PC-9 (cell line): ENCODE measurements at regions not wholly inside any gene's neighbourhood (a gene's known extent, or its start where the extent isn't known, plus 50 kb on each side); places are given as distances from the start of the nearest gene placed in this dataset.

Source experiments
- BruUV-seq: library from RNA; stranded (reverse); fragments of 400-500 nt; replicated peaks from 2 replicates; lab custom pipeline; 2021; lab: Mats Ljungman, UMichigan
- CTCF ChIA-PET: fragments of 300-600 bp; sonication (Branson Sonifier 250); formaldehyde crosslinking; loops from one replicate; lab custom pipeline; 2022; ENCODE audit warnings: antibody characterized with exemption; lab: Charles Lee
- POLR2A ChIA-PET: fragments of 300-600 bp; sonication (Branson Sonifier 250); formaldehyde crosslinking; loops from one replicate; lab custom pipeline; 2022; ENCODE audit warnings: antibody characterized with exemption; ENCODE audit not compliant: unreplicated experiment; lab: Charles Lee
- DNase-seq, 2 experiments: peaks; one replicate each; pipeline versions ENCODE4 v3.0.0 to v3.0.0-alpha.2; 2015 to 2022; ENCODE audit warnings: mixed read lengths in 1 of 2
- H2AFZ ChIP-seq: fragments of 200-600 bp; sonication (generic); 2 replicates; pipeline ENCODE4 v1.8.1; 2017; ENCODE audit warnings: antibody characterized with exemption
- H3F3A ChIP-seq: fragments of 200-600 bp; sonication (generic); 2 replicates; pipeline ENCODE4 v1.8.1; 2017; ENCODE audit warnings: antibody characterized with exemption, mild to moderate bottlenecking, low read depth; ENCODE audit not compliant: insufficient read depth
- H3K27ac ChIP-seq: fragments of 200-600 bp; sonication (generic); 2 replicates; pipeline ENCODE4 v1.6.1; 2016; ENCODE audit warnings: mixed run types
- H3K27me3 ChIP-seq: fragments of 200-600 bp; sonication (generic); 2 replicates; pipeline ENCODE4 v1.6.1; 2016; ENCODE audit warnings: low read depth, mixed run types; ENCODE audit not compliant: insufficient read depth
- H3K36me3 ChIP-seq: fragments of 200-600 bp; sonication (generic); 2 replicates; pipeline ENCODE4 v1.6.1; 2016; ENCODE audit warnings: low read depth, mixed run types
- H3K4me1 ChIP-seq: fragments of 200-600 bp; sonication (generic); replicated peaks from 2 replicates; pipeline ENCODE4 v1.6.1; 2016; ENCODE audit warnings: mixed run types; ENCODE audit not compliant: insufficient read depth
- H3K4me2 ChIP-seq: fragments of 200-600 bp; sonication (generic); 2 replicates; pipeline ENCODE4 v1.6.1; 2017; ENCODE audit warnings: mixed run types
- H3K4me3 ChIP-seq: fragments of 200-600 bp; sonication (generic); 2 replicates; pipeline ENCODE4 v1.6.1; 2016; ENCODE audit warnings: mixed run types
- H3K79me2 ChIP-seq: fragments of 200-600 bp; sonication (generic); 2 replicates; pipeline ENCODE4 v1.6.1; 2017; ENCODE audit warnings: low read depth, mixed run types
- H3K9me2 ChIP-seq: fragments of 200-600 bp; sonication (generic); 2 replicates; pipeline ENCODE4 v1.8.1; 2017; ENCODE audit warnings: mild to moderate bottlenecking; ENCODE audit not compliant: insufficient read depth
- H3K9me3 ChIP-seq: fragments of 200-600 bp; sonication (generic); 2 replicates; pipeline ENCODE4 v1.8.1; 2016; ENCODE audit warnings: low read depth; ENCODE audit not compliant: insufficient read depth
- H4K20me1 ChIP-seq: fragments of 200-600 bp; sonication (generic); 2 replicates; pipeline ENCODE4 v1.8.1; 2017; ENCODE audit not compliant: insufficient read depth
- EZH2 ChIP-seq: fragments of 200-600 bp; sonication (generic); IDR thresholded peaks from 2 replicates; pipeline ENCODE4 v1.8.0; 2017; ENCODE audit warnings: antibody characterized with exemption, low read depth
- intact Hi-C: fragments of 100-400 bp; cut with micrococcal nuclease; formaldehyde crosslinking; loops from one replicate; pipeline ENCODE4 v1.10.0; 2022; ENCODE audit not compliant: unreplicated experiment
- TF ChIP-seq, protein P1 (sequence below): fragments of 200-600 bp; sonication (generic); conservative IDR thresholded peaks from 2 replicates; pipeline ENCODE4 v1.6.1; 2017; ENCODE audit warnings: mixed run types, antibody characterized with exemption, mild to moderate bottlenecking, moderate library complexity

DNA sequence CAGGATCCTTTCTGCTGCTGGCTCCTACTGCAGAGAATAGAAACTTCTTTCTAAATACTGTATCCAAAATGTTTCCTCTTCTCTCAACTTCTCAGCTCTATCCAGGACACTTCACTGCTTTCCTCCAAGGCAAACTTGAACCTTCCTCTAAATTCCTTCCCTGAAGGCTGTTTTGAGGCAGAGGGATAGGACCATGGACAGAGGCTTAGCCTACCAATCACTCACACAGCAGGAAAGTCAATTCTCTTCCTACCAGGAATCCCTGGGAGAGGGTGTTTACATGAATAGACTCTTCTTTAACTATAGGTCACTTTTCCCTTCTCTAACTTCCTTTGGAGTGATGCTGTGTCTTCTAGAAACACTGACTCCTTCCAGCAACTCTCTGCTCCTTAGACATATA is 115.6 kb upstream of the MKLN1 start:
- ChIA-PET CTCF (interaction anchor here (0.6 kb wide), 1 partner anchor 9 kb away, joined by 7 read pairs; no protein-coding TSS in a partner anchor), POLR2A (no interaction called here)
- Histone ChIP-seq H3K9me3 (0 out of 2 replicates have a peak, but pooled peaks cover 3% of the 10 kb centered on the region), H3K4me3 (no peak overlapping the region), H3K4me2 (no peak overlapping the region), H3K27ac (no peak overlapping the region), H3K79me2 (no peaks in the 10 kb centered on the region), H2AFZ (no peak overlapping the region), H3K27me3 (no peaks in the 10 kb centered on the region), H3F3A (peaks cover 4% of the 10 kb centered on the region; the same call in 1 of the 2 replicates), H3K9me2 (no peaks in the 10 kb centered on the region), H3K36me3 (no peaks in the 10 kb centered on the region), H4K20me1 (no peaks in the 10 kb centered on the region), H3K4me1 (no peaks in the 10 kb centered on the region)
- DNase-seq: no peak
- intact Hi-C loops: no loop called here
- BruUV-seq: no TSS peak
- no peak for TF ChIP-seq EZH2
- TF ChIP-seq, protein P1, sequence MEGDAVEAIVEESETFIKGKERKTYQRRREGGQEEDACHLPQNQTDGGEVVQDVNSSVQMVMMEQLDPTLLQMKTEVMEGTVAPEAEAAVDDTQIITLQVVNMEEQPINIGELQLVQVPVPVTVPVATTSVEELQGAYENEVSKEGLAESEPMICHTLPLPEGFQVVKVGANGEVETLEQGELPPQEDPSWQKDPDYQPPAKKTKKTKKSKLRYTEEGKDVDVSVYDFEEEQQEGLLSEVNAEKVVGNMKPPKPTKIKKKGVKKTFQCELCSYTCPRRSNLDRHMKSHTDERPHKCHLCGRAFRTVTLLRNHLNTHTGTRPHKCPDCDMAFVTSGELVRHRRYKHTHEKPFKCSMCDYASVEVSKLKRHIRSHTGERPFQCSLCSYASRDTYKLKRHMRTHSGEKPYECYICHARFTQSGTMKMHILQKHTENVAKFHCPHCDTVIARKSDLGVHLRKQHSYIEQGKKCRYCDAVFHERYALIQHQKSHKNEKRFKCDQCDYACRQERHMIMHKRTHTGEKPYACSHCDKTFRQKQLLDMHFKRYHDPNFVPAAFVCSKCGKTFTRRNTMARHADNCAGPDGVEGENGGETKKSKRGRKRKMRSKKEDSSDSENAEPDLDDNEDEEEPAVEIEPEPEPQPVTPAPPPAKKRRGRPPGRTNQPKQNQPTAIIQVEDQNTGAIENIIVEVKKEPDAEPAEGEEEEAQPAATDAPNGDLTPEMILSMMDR: no peak

DNA sequence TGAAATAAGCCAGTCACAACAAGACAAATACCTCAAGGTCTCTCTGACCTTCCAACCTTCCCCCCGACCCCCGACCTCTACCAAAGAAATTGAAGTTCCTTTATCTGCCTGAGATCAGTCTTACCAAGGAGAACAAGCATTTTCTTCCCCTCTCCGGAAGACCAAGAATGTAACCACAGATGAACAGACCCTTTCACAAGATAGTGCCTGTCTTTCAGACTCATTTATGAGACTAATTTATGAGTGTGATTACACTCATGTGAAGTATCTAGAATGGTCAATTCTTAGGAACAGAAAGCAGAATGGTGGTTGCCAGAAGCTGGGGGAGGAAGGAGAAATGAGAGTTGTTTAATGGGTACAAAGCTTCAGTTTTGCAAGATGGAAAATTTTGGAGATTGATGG is 108.9 kb upstream of the MKLN1 start:
- no peaks in the 10 kb centered on the region for H3K4me1 ChIP-seq
- ChIA-PET POLR2A (no interaction called here), CTCF (no interaction called here)
- H3K4me3 ChIP-seq: no peak overlapping the region
- H3K9me3 ChIP-seq: no peaks in the 10 kb centered on the region
- H4K20me1 ChIP-seq: no peaks in the 10 kb centered on the region
- DNase-seq: no peak
- no peaks in the 10 kb centered on the region for H3K79me2 ChIP-seq
- H2AFZ ChIP-seq: no peak overlapping the region
- no peak overlapping the region for H3K4me2 ChIP-seq
- no peaks in the 10 kb centered on the region for H3K9me2 ChIP-seq
- no TSS peak for BruUV-seq
- no peak for TF ChIP-seq EZH2
- TF ChIP-seq, protein P1: no peak
- H3F3A ChIP-seq: no peaks in the 10 kb centered on the region
- H3K27me3 ChIP-seq: no peaks in the 10 kb centered on the region
- H3K27ac ChIP-seq: no peak overlapping the region
- intact Hi-C loops: no loop called here
- no peaks in the 10 kb centered on the region for H3K36me3 ChIP-seq

DNA sequence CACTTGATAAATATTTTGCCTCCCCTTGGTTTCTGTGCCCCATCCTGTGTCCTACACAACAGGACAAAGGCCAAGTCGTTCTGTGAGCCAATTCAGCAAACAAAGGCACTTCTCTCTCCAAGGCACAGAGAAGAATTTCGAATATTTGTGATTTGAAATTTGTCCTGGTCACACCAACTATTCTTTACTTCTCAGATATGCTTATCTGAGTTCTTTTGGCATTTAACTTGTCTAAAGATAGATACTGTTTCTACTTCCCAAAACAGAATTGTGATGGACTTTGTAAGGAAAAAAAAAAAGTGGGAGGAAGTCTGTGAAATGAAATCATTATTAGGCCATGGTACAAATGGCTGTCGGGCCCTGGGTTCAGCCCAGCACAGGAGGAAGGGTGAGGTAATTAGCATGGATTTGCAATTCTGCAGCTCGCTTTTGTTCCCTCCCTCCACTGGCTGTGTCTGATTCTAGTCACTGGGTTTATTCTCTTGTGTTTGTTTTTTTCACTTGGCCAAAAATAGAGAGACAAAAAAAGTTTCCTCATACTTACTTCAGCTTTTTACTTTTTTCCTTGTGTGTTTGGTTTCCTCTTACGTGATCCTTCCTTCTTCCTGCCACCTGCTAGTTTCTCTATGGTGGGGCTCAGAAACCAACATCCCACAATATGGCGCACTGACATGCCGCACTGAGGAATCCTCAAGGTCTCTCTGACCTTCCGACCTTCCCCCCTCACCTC is 108.2 kb upstream of the MKLN1 start:
- intact Hi-C loops: no loop called here
- no TSS peak for BruUV-seq
- TF ChIP-seq, protein P1: no peak
- no peak for TF ChIP-seq EZH2
- Histone ChIP-seq H3K27ac (no peak overlapping the region), H3K4me3 (no peak overlapping the region), H2AFZ (no peak overlapping the region), H3K9me3 (no peaks in the 10 kb centered on the region), H3K79me2 (no peaks in the 10 kb centered on the region), H4K20me1 (no peaks in the 10 kb centered on the region), H3K4me1 (no peaks in the 10 kb centered on the region), H3K4me2 (no peak overlapping the region), H3K36me3 (no peaks in the 10 kb centered on the region), H3F3A (no peaks in the 10 kb centered on the region), H3K9me2 (no peaks in the 10 kb centered on the region), H3K27me3 (no peaks in the 10 kb centered on the region)
- DNase-seq: no peak
- ChIA-PET CTCF (no interaction called here), POLR2A (no interaction called here)
